ENCODE measurements at regions not wholly inside any gene's neighbourhood (a gene's known extent, or its start where the extent isn't known, plus 50 kb on each side); places are given as distances from the start of the nearest gene placed in this dataset.

- no peaks in the 10 kb centered on the region for H3K36me3 ChIP-seq
- DNase-seq = no peak
- H3K4me1 ChIP-seq = no peaks in the 10 kb centered on the region
- no peak overlapping the region for H3K27ac ChIP-seq
- intact Hi-C loops (cut with DNase I; ENCODE audit: low total_unique reads) = no loop called here
- no peak overlapping the region for H3K4me3 ChIP-seq
- TF ChIP-seq POLR2A (IDR thresholded peaks at IDR 0.05) (no peak), CTCF (IDR thresholded peaks at IDR 0.05) (no peak)
- H3K27me3 ChIP-seq = no peaks in the 10 kb centered on the region
- H3K9me3 ChIP-seq = peaks cover 0 to 3% of the 10 kb centered on the region in 2 donors
Measured at GRCh38 chr7:17467386-17467945, 169.0 kb downstream of the AHR start.

- no peak for TF ChIP-seq CTCF (IDR thresholded peaks at IDR 0.05)
- TF ChIP-seq POLR2A (IDR thresholded peaks at IDR 0.05) = no peak
- Histone ChIP-seq H3K27me3 (no peaks in the 10 kb centered on the region), H3K27ac (no peak overlapping the region), H3K4me3 (no peak overlapping the region), H3K4me1 (no peaks in the 10 kb centered on the region), H3K9me3 (peaks cover 0 to 3% of the 10 kb centered on the region in 2 donors), H3K36me3 (no peaks in the 10 kb centered on the region)
- intact Hi-C loops (cut with DNase I; ENCODE audit: low total_unique reads) = no loop called here
- DNase-seq = no peak
Measured at GRCh38 chr7:17471325-17471724, 172.9 kb downstream of the AHR start.

GRCh38 chr7:17472518-17472917, 174.1 kb downstream of the AHR start:
- no peaks in the 10 kb centered on the region for H3K27me3 ChIP-seq
- H3K4me1 ChIP-seq = no peaks in the 10 kb centered on the region
- H3K4me3 ChIP-seq = no peak overlapping the region
- intact Hi-C loops (cut with DNase I; ENCODE audit: low total_unique reads) = no loop called here
- peaks cover 0 to 3% of the 10 kb centered on the region in 2 donors for H3K9me3 ChIP-seq
- no peak overlapping the region for H3K27ac ChIP-seq
- no peaks in the 10 kb centered on the region for H3K36me3 ChIP-seq
- TF ChIP-seq CTCF (IDR thresholded peaks at IDR 0.05) (no peak), POLR2A (IDR thresholded peaks at IDR 0.05) (no peak)
- DNase-seq = no peak

- Histone ChIP-seq H3K4me1 (no peaks in the 10 kb centered on the region), H3K36me3 (no peaks in the 10 kb centered on the region), H3K9me3 (peaks cover 0 to 3% of the 10 kb centered on the region in 2 donors), H3K27me3 (no peaks in the 10 kb centered on the region), H3K4me3 (no peak overlapping the region), H3K27ac (no peak overlapping the region)
- intact Hi-C loops (cut with DNase I; ENCODE audit: low total_unique reads) = no loop called here
- TF ChIP-seq POLR2A (IDR thresholded peaks at IDR 0.05) (no peak), CTCF (IDR thresholded peaks at IDR 0.05) (no peak)
- DNase-seq = no peak
Measured at GRCh38 chr7:17472939-17473338, 174.5 kb downstream of the AHR start.

GRCh38 chr7:17474724-17475344, 176.4 kb downstream of the AHR start:
- no peak overlapping the region for H3K27ac ChIP-seq
- intact Hi-C loops (cut with DNase I; ENCODE audit: low total_unique reads) = no loop called here
- H3K4me1 ChIP-seq = no peaks in the 10 kb centered on the region
- DNase-seq = no peak
- H3K27me3 ChIP-seq = no peaks in the 10 kb centered on the region
- no peak overlapping the region for H3K4me3 ChIP-seq
- H3K36me3 ChIP-seq = no peaks in the 10 kb centered on the region
- H3K9me3 ChIP-seq = peaks cover 0 to 3% of the 10 kb centered on the region in 2 donors
- no peak for TF ChIP-seq POLR2A (IDR thresholded peaks at IDR 0.05)
- TF ChIP-seq CTCF (IDR thresholded peaks at IDR 0.05) = no peak
